Epithelial cell of esophagus (primary cell): ENCODE measurements at regions not wholly inside any gene's neighbourhood (a gene's known extent, or its start where the extent isn't known, plus 50 kb on each side); places are given as distances from the start of the nearest gene placed in this dataset.
"Not testable (repeated sequence)": the region's sequence is repeated elsewhere in the genome, so short reads cannot be mapped to it uniquely, and the experiment has no call there.

Experiments
- DNase-seq: peaks from one replicate; pipeline ENCODE4 v3.0.0; 2010; ENCODE audit warnings: low read depth
- H3K4me3 ChIP-seq: 2 replicates; pipeline ENCODE4 v1.5.1; 2011; ENCODE audit warnings: mild to moderate bottlenecking, low read length, control low read depth
- TF ChIP-seq, protein P1 (sequence below): IDR thresholded peaks from 2 replicates; pipeline ENCODE4 v1.5.1; 2011; ENCODE audit warnings: low read depth, mild to moderate bottlenecking, low read length, control low read depth, inconsistent platforms; ENCODE audit not compliant: insufficient read depth; ENCODE audit errors: missing control alignments

DNA sequence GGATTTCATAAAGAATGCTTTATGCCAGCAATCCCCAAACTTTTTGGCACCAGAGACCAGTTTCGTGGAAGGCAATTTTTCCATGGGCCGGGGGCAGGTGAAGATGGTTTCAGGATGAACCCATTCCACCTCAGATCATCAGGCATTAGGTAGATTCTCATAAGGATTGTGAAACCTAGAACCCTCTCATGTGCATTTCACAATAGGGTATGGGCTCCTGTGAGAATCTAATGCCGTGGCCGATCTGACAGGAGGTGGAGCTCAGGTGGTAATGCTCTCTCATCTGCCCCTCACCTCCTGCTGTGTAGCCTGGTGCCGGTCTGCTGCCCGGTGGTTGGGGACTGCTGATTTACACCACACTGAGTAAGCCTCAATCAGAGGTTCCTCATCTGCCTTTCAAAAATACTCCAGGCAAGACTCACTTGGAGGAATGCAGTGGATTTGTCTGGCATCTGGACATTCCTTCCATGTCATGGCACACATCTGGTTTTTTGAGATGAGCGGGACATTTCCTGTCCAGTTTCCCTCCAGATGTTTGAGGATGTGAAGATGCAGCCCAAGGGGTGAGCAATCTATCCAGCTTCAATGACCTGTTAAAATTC is 185.8 kb downstream of the VAPA start:
- TF ChIP-seq, protein P1, sequence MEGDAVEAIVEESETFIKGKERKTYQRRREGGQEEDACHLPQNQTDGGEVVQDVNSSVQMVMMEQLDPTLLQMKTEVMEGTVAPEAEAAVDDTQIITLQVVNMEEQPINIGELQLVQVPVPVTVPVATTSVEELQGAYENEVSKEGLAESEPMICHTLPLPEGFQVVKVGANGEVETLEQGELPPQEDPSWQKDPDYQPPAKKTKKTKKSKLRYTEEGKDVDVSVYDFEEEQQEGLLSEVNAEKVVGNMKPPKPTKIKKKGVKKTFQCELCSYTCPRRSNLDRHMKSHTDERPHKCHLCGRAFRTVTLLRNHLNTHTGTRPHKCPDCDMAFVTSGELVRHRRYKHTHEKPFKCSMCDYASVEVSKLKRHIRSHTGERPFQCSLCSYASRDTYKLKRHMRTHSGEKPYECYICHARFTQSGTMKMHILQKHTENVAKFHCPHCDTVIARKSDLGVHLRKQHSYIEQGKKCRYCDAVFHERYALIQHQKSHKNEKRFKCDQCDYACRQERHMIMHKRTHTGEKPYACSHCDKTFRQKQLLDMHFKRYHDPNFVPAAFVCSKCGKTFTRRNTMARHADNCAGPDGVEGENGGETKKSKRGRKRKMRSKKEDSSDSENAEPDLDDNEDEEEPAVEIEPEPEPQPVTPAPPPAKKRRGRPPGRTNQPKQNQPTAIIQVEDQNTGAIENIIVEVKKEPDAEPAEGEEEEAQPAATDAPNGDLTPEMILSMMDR = no peak
- DNase-seq = no peak
- no peak overlapping the region for H3K4me3 ChIP-seq

DNA sequence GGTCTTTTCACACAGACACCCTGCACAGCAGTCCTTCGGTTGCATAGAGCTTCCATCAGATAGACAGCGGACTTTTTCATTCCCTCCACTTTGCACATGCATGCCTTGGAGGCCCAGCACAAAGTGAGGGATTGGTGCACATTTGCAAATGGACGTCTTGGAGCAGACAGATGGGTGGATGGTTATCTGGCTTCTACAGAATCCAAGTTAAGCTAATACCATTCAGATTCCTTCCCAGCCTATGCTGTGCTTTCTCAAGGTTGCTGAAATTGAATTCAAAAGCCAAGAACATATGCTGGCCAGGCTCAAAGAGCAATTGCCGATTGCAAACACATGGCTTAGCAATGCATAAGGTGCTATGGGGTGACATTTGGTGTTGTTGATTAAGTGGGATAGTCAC is 186.4 kb downstream of the VAPA start:
- DNase-seq = no peak
- H3K4me3 ChIP-seq = no peak overlapping the region
- TF ChIP-seq, protein P1 = no peak

DNA sequence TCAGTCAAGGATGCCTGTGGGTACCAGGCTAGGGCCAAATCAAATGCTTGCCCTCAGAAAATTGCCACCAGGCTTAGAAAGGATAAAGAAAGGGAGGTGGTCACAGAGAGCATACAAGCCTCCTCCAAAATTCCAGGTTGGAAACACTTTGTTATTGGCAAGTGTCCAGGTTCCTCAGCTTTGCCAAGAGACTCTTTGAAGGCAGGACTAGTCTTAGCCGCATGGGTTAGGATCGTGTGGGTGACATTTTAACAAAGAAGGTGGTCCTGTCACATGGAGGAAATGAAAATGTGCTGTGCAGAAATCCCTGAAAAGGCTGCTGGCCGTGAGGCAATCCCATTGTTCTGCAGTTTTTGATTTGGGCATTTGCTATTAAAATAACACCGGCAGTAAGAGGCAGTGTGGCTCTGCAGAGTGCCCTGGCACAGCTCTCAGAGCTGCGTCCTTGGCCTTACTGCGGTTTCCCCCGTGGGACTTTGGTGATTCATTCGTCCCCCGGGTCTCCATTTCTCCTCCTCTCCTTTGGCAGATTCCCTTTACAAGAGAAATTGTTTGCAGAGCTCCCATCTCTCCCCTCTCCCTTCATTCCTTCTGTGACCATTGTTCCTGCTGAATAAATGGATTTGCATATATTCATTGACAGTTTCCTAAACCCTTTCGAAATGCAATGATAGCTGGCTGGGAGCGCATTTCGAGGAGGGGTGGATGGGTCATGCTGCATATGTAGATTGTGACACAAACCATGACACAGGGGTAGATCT is 187.3 kb downstream of the VAPA start:
- H3K4me3 ChIP-seq = no peak overlapping the region
- TF ChIP-seq, protein P1 = no peak
- DNase-seq = no peak

DNA sequence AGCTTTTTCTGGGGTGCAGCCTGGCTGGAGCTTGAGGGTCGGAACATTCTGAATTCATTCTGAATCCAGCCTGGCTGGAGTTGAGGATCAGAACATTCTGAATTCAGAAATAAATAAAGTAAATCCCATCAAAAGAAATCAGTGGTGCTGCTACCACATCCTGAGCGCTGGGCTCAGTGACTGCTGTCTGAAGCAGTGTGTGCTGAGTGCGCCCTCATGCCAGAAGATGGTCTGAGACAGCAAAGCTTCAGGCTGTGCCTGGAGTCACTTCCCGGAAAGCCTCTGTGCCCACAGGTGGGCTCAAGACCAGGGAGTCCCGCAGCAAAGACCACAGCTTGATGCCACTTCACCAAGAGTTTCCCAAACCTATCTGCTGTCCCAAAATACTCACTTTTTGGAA is 187.9 kb downstream of the VAPA start:
- TF ChIP-seq, protein P1 = no peak
- H3K4me3 ChIP-seq = no peak overlapping the region
- DNase-seq = no peak

DNA sequence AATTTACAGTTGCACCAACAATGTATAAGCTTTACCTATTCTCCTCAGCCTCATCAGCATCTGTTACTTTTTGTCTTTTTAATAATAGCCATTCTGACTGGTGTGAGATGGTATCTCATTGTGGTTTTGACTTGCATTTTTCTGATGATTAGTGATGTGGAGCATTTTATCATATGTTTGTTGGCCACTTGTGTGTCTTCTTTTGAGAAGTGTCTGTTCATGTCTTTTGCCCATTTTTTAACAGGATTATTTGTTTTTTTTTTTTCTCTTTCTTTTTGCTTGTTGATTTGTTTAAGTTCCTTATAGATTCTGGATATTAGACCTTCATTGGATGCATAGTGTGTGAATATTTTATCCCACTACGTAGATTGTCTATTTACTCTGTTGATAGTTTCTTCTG is 191.3 kb downstream of the VAPA start:
- not testable (repeated sequence) for DNase-seq, H3K4me3 ChIP-seq

DNA sequence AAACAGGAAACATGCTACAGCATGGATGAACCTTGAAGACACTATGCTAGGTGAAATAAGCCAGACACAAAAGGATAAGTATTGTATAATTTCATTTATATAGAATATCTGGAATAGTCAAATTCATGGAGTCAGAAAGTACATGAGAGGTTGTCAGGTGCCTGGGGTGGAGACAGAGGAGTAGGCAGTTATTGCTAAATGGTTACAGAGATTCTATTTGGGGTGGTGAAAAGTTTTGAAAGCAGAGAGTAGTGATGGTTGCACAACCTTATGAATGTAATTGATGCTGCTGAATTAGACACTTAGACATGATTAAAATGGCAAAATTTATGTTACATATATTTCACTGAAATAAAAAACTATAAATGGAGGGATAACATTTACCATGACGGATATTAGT is 197.4 kb downstream of the VAPA start:
- H3K4me3 ChIP-seq = no peak overlapping the region
- DNase-seq = no peak
- TF ChIP-seq, protein P1 = no peak

DNA sequence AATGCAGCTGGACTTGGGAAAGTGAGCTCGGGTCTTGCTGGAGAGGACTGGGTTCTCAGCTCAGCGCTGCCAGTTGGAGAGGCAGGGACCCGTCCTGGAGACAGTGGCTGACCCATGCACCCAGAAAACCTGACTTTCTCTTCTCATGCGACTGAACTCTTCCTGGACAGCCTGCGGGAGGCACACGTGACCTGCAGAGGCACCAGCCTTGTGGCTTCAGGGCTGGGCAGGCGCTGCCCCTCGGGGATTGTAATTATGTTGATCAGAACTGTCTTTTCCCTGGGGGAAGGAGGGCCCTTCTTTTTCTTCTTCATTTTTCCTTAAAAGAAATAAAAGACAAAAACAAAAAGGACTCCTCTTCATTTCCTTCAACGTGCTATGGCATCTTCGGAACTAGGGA is 198.1 kb downstream of the VAPA start:
- TF ChIP-seq, protein P1 = no peak
- no peak for DNase-seq
- H3K4me3 ChIP-seq = no peak overlapping the region
